Endodermal cell (in vitro differentiated cells): ENCODE measurements at regions not wholly inside any gene's neighbourhood (a gene's known extent, or its start where the extent isn't known, plus 50 kb on each side); places are given as distances from the start of the nearest gene placed in this dataset.
A peak's percentile ranks its signal among the peaks of the same experiment; 100 is the strongest.

Source experiments
- DNase-seq: peaks from one replicate; pipeline ENCODE4 v3.0.0-alpha.2; 2017
- H3K27ac ChIP-seq: 2 replicates; pipeline ENCODE4 v1.5.1; 2013; ENCODE audit warnings: mild to moderate bottlenecking, low read depth, low read length, moderate library complexity
- H3K27me3 ChIP-seq: 2 replicates; pipeline ENCODE4 v1.6.1; 2013; ENCODE audit warnings: mild to moderate bottlenecking, low read length, moderate library complexity; ENCODE audit not compliant: insufficient read depth, control insufficient read depth, poor library complexity, severe bottlenecking
- H3K36me3 ChIP-seq: 2 replicates; pipeline ENCODE4 v1.7.0; 2013; ENCODE audit warnings: mild to moderate bottlenecking, low read length, moderate library complexity; ENCODE audit not compliant: control insufficient read depth, insufficient read depth
- H3K4me1 ChIP-seq: one replicate; pipeline ENCODE4 v1.7.0; 2013; ENCODE audit warnings: low read length; ENCODE audit not compliant: control insufficient read depth, insufficient read depth
- H3K4me3 ChIP-seq: 2 replicates; pipeline ENCODE4 v1.5.1; 2013; ENCODE audit warnings: mild to moderate bottlenecking, low read length, moderate library complexity
- H3K9ac ChIP-seq: 2 replicates; pipeline ENCODE4 v1.6.1; 2013; ENCODE audit warnings: mild to moderate bottlenecking, low read length, moderate library complexity; ENCODE audit not compliant: poor library complexity, severe bottlenecking; ENCODE audit errors: extremely low read depth
- H3K9me3 ChIP-seq: 2 replicates; pipeline ENCODE4 v1.6.1; 2013; ENCODE audit warnings: mild to moderate bottlenecking, low read length, moderate library complexity; ENCODE audit not compliant: control insufficient read depth
- H3K27ac Mint-ChIP-seq: 2 replicates; pipeline ENCODE4 v1.8.0; 2020; ENCODE audit warnings: mixed read lengths
- H3K27me3 Mint-ChIP-seq: 2 replicates; pipeline ENCODE4 v1.8.0; 2021; ENCODE audit warnings: mild to moderate bottlenecking, mixed read lengths; ENCODE audit not compliant: insufficient read depth
- H3K36me3 Mint-ChIP-seq: 2 replicates; pipeline ENCODE4 v1.8.0; 2020; ENCODE audit warnings: low read depth, mixed read lengths
- H3K4me1 Mint-ChIP-seq: 2 replicates; pipeline ENCODE4 v1.8.0; 2020; ENCODE audit warnings: mixed read lengths
- H3K4me3 Mint-ChIP-seq: 2 replicates; pipeline ENCODE4 v1.8.0; 2020; ENCODE audit warnings: mild to moderate bottlenecking, moderate library complexity, mixed read lengths
- H3K9me3 Mint-ChIP-seq: 2 replicates; pipeline ENCODE4 v1.8.0; 2020; ENCODE audit warnings: mild to moderate bottlenecking, mixed read lengths
- CTCF ChIP-seq: fragments of 200-600 bp; sonication (generic); conservative IDR thresholded peaks from 2 replicates; pipeline ENCODE4 v1.5.0; 2021; ENCODE audit warnings: antibody characterized with exemption, mild to moderate bottlenecking
- WGBS, 2 experiments: methylation state at CpG; one replicate each; pipeline versions ENCODE4 v1.1.5 to v1.1.7; 2013; ENCODE audit warnings: missing lambda C conversion rate in 2 of 2, mixed read lengths in 1 of 2; ENCODE audit not compliant: insufficient coverage in 1 of 2, insufficient read length in 1 of 2; 5-methylcytosine and 5-hydroxymethylcytosine counted together

- H3K4me1 Mint-ChIP-seq: peaks cover 48% of the 10 kb centered on the region
- no peaks in the 10 kb centered on the region for H3K9me3 Mint-ChIP-seq
- 73 to 82% methylated on average over 2 to 5 of the region's 5 CpGs for WGBS, 2 experiments
- Histone ChIP-seq H3K27me3 (no peaks in the 10 kb centered on the region), H3K9me3 (no peaks in the 10 kb centered on the region), H3K9ac (no peak overlapping the region), H3K27ac (peak overlapping the region; percentile 44), H3K36me3 (no peaks in the 10 kb centered on the region), H3K4me1 (peaks cover 15% of the 10 kb centered on the region), H3K4me3 (no peak overlapping the region)
- H3K4me3 Mint-ChIP-seq: no peak overlapping the region
- H3K27me3 Mint-ChIP-seq: no peaks in the 10 kb centered on the region
- peak overlapping the region; percentile 94 for H3K27ac Mint-ChIP-seq
- no peaks in the 10 kb centered on the region for H3K36me3 Mint-ChIP-seq
- TF ChIP-seq CTCF: no peak
- DNase-seq: peak; percentile 77
These were observed 54.5 kb upstream of the PTGFRN start for GRCh38 chr1:116855191-116855619.

GRCh38 chr1:116855773-116856201 lies 53.9 kb upstream of the PTGFRN start:
- no peak for DNase-seq
- Mint-ChIP-seq H3K27ac (peak overlapping the region; percentile 28), H3K9me3 (no peaks in the 10 kb centered on the region), H3K36me3 (no peaks in the 10 kb centered on the region), H3K27me3 (no peaks in the 10 kb centered on the region), H3K4me3 (no peak overlapping the region), H3K4me1 (peaks cover 54% of the 10 kb centered on the region)
- Histone ChIP-seq H3K27me3 (no peaks in the 10 kb centered on the region), H3K9ac (no peak overlapping the region), H3K9me3 (no peaks in the 10 kb centered on the region), H3K27ac (peak overlapping the region; percentile 44), H3K4me1 (peaks cover 17% of the 10 kb centered on the region), H3K36me3 (no peaks in the 10 kb centered on the region), H3K4me3 (no peak overlapping the region)
- TF ChIP-seq CTCF: no peak
- 87 to 94% methylated on average over 2 to 3 of the region's 3 CpGs for WGBS, 2 experiments

GRCh38 chr1:116856312-116856711 lies 53.4 kb upstream of the PTGFRN start:
- Mint-ChIP-seq H3K36me3 (no peaks in the 10 kb centered on the region), H3K4me1 (peaks cover 59% of the 10 kb centered on the region), H3K4me3 (no peak overlapping the region), H3K27me3 (no peaks in the 10 kb centered on the region), H3K9me3 (no peaks in the 10 kb centered on the region), H3K27ac (peak overlapping the region; percentile 28)
- H3K27me3 ChIP-seq: no peaks in the 10 kb centered on the region
- H3K36me3 ChIP-seq: no peaks in the 10 kb centered on the region
- no peak overlapping the region for H3K27ac ChIP-seq
- no peak for DNase-seq
- H3K4me3 ChIP-seq: no peak overlapping the region
- 94% methylated on average over 3 of the region's 3 CpGs; no CpG with 5 or more reads in 1 of the 2 experiments for WGBS, 2 experiments
- no peak overlapping the region for H3K9ac ChIP-seq
- peaks cover 22% of the 10 kb centered on the region for H3K4me1 ChIP-seq
- H3K9me3 ChIP-seq: no peaks in the 10 kb centered on the region
- no peak for TF ChIP-seq CTCF
